Fibroblast of skin of left biceps (primary cell): ENCODE measurements at regions not wholly inside any gene's neighbourhood (a gene's known extent, or its start where the extent isn't known, plus 50 kb on each side); places are given as distances from the start of the nearest gene placed in this dataset.
A peak's percentile ranks its signal among the peaks of the same experiment; 100 is the strongest.

Source experiments
- DNase-seq, 2 experiments: peaks; one replicate each; pipeline ENCODE4 v3.0.0-alpha.2; 2013; ENCODE audit warnings: low read depth in 2 of 2

GRCh38 chr3:159788291-159788690 is 200.3 kb upstream of the IL12A start:
- peak; percentile 95 for DNase-seq

GRCh38 chr3:159789017-159789416 is 199.6 kb upstream of the IL12A start:
- no peak for DNase-seq

- DNase-seq, result no peak
These were observed 198.6 kb upstream of the IL12A start for GRCh38 chr3:159789742-159790635.

GRCh38 chr3:159791336-159791735 is 197.3 kb upstream of the IL12A start:
- no peak for DNase-seq

- DNase-seq, result no peak
These were observed 196.6 kb upstream of the IL12A start for GRCh38 chr3:159792070-159792469.

- no peak for DNase-seq
These were observed 193.6 kb upstream of the IL12A start for GRCh38 chr3:159795042-159795441.

- peak; percentile 19 to 32 for DNase-seq
These were observed 192.9 kb upstream of the IL12A start for GRCh38 chr3:159795681-159796175.

GRCh38 chr3:159796226-159796625 is 192.4 kb upstream of the IL12A start:
- no peak for DNase-seq

- peak; percentile 17 to 25 for DNase-seq
These were observed 191.9 kb upstream of the IL12A start for GRCh38 chr3:159796744-159797143.

- no peak for DNase-seq
These were observed 190.9 kb upstream of the IL12A start for GRCh38 chr3:159797771-159798170.

- peak; percentile 48 to 49 for DNase-seq
These were observed 189.7 kb upstream of the IL12A start for GRCh38 chr3:159798951-159799350.

- no peak for DNase-seq
These were observed 188.0 kb upstream of the IL12A start for GRCh38 chr3:159800434-159801155.

- no peak for DNase-seq
These were observed 185.8 kb upstream of the IL12A start for GRCh38 chr3:159802864-159803263.

GRCh38 chr3:159803459-159803858 is 185.2 kb upstream of the IL12A start:
- no peak for DNase-seq

GRCh38 chr3:159804726-159805410 is 183.8 kb upstream of the IL12A start:
- peak; percentile 70 to 72 for DNase-seq

- no peak for DNase-seq
These were observed 183.2 kb upstream of the IL12A start for GRCh38 chr3:159805411-159805772.

GRCh38 chr3:159806412-159806811 is 182.2 kb upstream of the IL12A start:
- no peak for DNase-seq

GRCh38 chr3:159807137-159808040 is 181.2 kb upstream of the IL12A start:
- no peak for DNase-seq

GRCh38 chr3:159813822-159814531 is 174.7 kb upstream of the IL12A start:
- DNase-seq, result no peak

- no peak for DNase-seq
These were observed 172.1 kb upstream of the IL12A start for GRCh38 chr3:159816512-159816911.

- DNase-seq, result no peak
These were observed 171.5 kb upstream of the IL12A start for GRCh38 chr3:159817126-159817525.
